NCI-H1092 treated with DMSO at 0.1 percent for 48 hours (cell line): ENCODE measurements at regions not wholly inside any gene's neighbourhood (a gene's known extent, or its start where the extent isn't known, plus 50 kb on each side); places are given as distances from the start of the nearest gene placed in this dataset.
"Not testable (repeated sequence)": the region's sequence is repeated elsewhere in the genome, so short reads cannot be mapped to it uniquely, and the experiment has no call there.

Experiments
- DNase-seq: peaks from one replicate; lab custom pipeline; 2025; lab: John Stamatoyannopoulos, UW

DNA sequence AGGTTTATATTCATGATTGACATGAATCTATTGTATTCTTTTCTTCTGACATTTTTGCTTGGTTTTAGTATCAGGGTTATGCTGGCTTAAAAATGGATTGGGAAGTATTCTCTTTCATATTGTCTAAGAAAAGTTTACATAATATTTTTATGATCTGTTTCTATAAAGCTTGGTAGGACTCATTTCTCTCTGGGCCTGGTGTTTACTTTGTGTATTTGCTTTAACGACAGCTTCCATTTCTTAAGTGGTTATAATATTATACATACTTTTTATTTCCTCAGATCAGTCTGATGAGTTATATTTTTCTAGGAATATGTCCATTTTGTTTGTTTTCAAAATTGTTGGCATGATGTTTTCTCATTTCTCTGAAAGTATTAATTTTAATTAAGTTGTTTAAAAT is 117.9 kb upstream of the IL12A start:
- no peak for DNase-seq

GRCh38 chr3:159872374-159873109 is 116.1 kb upstream of the IL12A start:
- no peak for DNase-seq

- no peak for DNase-seq
These were observed 113.5 kb upstream of the IL12A start for GRCh38 chr3:159875116-159875515.

DNA sequence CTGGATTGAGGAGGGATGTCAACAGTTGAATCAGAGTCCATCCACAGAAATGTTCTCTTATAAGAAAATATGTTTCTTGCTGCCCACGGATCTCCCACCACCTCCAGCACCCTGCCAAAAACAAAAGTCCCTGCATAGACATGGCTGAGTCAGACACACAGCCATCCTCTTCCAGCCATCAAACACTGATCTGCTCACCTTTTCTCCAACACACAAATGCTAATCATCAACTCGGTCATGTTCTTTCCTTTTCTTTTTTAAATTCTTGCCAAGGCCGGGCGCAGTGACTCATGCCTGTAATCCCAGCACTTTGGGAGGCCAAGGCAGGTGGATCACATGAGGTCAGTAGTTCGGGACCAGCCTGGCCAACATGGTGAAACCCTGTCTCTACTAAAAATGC is 110.7 kb upstream of the IL12A start:
- DNase-seq = no peak

- DNase-seq = no peak
These were observed 109.5 kb upstream of the IL12A start for GRCh38 chr3:159879146-159879545.

DNA sequence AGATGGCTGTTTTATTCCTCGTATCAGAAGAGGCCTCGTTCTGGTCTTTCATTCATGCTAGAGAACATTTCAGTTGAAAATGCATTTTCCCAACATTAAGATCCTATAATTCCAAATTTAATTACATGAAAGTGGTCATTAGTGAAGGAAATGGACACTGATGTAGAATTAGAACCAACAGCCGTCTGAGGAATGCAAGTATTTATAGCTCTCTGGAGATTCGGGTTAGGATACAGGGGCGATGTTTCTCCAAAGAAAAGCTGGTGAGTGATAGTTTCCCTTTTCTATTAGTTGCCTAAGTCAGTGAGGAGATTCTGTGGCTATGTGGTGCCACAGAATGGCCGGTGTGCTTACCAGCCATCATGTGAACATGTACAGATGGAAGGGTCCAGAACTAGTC is 109.0 kb upstream of the IL12A start:
- DNase-seq = no peak

DNA sequence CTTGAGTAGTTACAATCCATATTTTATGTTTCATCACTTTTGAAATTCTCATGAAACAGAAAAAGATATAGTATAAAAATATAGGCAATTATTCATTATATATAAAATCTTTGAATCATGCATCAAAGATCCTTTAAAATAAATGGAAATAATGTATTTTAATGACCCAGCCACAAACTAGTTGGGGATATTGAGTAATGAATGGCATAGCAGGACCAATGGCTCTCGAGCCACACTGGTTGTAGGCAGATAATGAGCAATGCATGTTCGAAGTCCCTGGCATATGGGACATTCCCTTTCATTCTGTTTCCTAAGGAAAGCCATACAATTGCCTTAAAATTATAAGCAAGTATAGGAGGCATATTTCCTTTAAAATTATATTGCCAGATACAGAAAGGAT is 107.4 kb upstream of the IL12A start:
- no peak for DNase-seq

DNA sequence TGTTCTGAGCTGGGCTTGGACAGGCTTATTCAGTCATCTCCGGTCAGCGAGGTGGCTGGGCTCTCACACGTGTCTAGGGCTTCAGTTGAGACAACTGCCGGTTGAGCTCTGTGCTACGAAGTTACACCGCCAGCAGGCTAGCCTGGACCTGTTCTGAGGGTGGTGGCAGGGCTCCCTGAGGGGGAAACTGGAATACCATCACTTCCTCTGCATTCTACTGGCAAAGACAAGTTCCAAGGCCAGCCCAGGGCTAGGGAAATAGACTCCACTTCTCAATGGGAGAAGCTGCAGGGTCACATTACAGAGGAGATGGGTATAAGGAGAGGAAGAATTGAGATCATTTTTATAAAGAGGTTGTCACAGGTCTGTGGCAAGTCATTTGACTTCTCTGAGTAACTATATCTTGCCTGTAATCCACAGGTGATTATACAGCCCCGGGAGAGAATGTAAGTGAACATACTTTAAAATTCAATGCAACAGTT is 106.8 kb upstream of the IL12A start:
- DNase-seq = no peak

GRCh38 chr3:159882367-159882766 is 106.3 kb upstream of the IL12A start:
- DNase-seq = no peak

DNA sequence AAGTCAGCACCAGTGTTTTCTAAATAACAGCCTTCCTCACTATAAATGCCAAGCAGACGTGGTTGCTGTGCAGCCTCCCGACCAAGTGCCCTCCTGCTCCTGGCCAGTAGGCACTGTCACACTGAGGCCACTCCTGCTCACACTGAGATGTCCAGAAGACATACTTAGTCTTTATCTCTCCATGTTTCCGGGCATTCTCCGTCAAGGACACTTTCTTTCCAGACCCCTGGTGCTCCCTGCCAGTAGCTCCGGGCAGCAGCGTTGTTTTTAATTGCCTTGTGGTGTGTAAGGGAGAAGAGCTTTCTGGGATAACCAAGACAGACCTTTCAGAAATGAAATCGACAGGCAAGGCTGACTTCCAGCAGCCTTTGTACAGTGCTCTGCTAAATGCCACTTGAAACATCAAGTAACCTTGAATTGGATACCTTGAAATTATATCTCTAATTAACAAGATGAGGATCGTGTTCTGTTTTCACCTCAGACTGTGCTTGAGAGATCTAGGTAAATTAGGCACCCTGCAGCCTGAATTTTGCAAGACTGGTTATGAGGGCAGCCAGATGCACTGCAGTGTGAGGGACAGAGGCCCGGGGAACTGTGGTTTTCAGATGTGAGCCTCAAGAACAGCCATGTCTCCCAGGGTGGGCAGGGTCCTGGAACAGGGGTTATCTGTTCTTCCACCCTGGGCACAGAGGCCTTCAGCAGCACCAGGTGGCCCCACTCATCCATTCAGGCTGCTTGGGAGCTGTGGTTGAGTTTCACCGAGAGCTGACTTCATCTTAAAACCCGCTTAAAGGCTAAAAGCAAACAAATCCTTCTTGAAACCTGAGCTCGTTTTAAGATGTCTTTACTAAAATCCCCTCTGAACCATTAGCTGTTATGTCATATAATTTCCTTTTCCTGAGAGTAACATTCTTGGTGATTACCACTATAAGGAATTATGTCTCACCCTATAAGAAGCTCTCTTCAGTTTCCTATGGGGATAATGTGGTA is 105.5 kb upstream of the IL12A start:
- peak; percentile 35 for DNase-seq

GRCh38 chr3:159884661-159885402 is 103.8 kb upstream of the IL12A start:
- peak; percentile 11 for DNase-seq

DNA sequence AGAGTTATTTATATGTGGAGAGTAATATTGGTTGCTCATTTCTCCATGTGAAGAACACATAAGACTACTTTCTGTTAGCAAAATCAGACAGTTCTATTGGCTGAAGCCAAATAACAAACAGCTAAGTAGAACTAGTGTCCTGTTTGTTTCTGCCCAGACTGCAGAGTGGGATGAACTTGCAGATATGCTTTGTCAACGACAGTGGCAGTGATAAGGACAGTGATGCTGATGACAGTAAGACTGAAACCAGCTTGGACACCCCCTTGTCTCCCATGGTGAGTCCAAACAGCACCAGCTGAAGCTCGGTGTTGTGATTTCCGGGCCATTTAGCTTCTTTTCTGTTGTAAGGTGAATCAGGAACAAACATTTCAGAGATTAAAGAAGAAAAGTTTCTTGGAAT is 102.6 kb upstream of the IL12A start:
- no peak for DNase-seq

GRCh38 chr3:159886530-159886929 is 102.1 kb upstream of the IL12A start:
- not testable (repeated sequence) for DNase-seq

DNA sequence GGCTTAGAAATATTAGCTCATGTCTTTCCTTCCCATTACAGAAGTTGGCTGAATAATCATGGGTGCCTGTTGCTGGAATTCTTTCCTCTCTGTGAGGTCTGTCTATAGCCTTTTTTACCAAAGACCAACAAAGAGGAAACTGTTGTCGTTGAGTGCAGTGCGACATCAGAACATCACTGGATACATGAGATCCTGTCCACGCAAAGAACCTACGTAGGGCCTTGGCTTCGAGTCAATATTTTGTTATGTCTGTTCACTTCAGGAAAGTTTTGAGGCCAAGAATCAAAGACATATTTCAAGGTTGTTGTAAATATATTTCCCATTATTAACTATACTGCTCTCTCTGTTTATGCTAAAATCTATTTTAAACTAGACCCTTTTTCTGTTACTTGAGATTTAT is 101.5 kb upstream of the IL12A start:
- DNase-seq = no peak

DNA sequence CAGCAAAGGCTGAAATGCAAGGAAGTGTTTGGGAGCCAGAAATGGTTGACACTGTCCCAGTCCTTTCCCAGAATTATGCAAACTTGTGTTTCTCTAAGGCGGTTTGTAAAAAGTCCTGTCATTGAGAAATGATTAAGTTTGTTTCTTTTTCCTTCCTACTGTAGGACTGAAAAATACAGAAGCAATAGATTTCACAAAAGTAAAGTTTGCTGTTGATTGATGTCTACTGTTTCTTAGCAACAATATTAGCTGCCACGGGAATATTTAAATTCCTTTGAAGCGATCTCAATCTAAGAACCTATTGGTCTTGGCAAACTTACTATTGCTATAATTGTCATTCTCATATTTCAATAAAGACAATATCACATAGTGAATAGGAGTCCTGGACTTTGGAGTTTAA is 100.7 kb upstream of the IL12A start:
- no peak for DNase-seq

DNA sequence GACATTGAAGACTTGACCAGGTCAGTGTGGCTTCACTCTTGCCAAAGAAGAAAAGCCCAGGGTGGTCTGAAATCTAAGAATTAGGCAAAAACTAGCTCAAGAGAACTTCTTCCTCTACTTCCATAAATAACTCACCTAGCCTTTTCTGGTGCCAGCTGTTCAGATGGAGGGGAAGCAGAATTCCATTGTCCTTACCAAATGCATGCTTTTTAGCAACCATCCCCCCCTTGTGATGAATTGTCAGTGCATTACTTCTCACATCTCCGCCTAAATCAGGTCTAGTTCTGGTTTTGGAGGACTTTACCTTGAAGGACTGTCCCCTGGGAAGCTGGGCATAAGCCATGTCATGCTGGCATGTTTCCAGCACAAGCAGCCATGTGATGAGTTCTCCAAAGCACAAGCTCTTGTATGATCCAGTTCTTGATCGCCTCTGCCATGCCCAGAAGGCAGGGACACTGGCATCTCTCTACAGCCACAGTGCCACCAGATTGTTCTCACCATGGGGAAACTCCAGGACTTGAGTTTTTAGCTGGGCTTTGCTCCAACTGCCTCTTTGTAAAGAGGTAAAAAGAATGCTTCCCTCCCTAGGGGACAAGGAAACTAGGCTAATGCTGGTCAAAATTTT is 96.4 kb upstream of the IL12A start:
- no peak for DNase-seq

GRCh38 chr3:159892801-159893200 is 95.8 kb upstream of the IL12A start:
- no peak for DNase-seq

GRCh38 chr3:159894386-159894785 is 94.2 kb upstream of the IL12A start:
- DNase-seq = no peak

- no peak for DNase-seq
These were observed 93.2 kb upstream of the IL12A start for GRCh38 chr3:159895430-159895829.

- no peak for DNase-seq
These were observed 92.1 kb upstream of the IL12A start for GRCh38 chr3:159896543-159896942.

DNA sequence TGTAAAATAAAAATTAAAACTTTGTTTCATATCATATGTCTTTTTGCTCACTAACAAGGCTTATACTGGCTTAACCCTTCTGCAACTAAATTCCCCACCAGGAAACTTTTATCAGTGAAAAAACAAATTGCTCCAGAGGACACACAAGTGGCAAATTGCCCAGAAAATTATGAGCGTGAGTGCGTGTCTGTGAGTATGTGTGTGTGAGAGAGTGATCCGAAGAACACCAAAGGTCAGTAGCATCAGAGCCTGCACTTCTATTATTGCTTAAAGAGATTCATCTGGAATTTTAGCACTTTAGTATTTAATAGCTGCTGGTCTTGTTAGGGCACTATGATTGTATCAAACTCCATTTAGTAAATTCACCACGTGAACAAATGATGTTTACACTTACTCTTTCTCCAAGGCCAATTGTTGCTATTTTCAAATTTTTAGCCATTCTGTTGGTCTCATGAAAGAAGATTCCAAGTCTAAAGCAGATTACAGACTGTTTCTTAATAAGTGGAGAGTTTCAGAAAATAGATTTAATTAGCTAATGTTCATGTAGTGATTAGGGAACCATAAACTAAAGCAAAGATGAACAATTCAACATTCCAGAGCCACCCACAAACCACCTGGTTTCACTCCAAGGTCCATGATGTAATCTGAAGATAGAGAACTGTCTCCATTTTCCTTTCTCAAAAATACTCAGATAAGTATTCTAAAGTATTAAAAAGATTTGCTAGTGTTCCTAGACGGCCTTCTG is 91.1 kb upstream of the IL12A start:
- no peak for DNase-seq
